HG03558 (cell line): ENCODE measurements at regions not wholly inside any gene's neighbourhood (a gene's known extent, or its start where the extent isn't known, plus 50 kb on each side); places are given as distances from the start of the nearest gene placed in this dataset.

ENCODE experiments used
- ATAC-seq: cut with Tn5 transposase; IDR thresholded peaks from one replicate; pipeline ENCODE4 v1.9.1; 2021; ENCODE audit warnings: moderate number of reproducible peaks; ENCODE audit not compliant: unreplicated experiment; ENCODE audit errors: extremely low read depth

GRCh38 chr7:88450874-88451273, 144.2 kb upstream of the STEAP4 start:
- ATAC-seq, result no peak

GRCh38 chr7:88449410-88449809, 142.7 kb upstream of the STEAP4 start:
- no peak for ATAC-seq

- no peak for ATAC-seq
Measured at GRCh38 chr7:88442413-88442812, 135.7 kb upstream of the STEAP4 start.

GRCh38 chr7:88437132-88437531, 130.4 kb upstream of the STEAP4 start:
- peak; percentile 64 for ATAC-seq

DNA sequence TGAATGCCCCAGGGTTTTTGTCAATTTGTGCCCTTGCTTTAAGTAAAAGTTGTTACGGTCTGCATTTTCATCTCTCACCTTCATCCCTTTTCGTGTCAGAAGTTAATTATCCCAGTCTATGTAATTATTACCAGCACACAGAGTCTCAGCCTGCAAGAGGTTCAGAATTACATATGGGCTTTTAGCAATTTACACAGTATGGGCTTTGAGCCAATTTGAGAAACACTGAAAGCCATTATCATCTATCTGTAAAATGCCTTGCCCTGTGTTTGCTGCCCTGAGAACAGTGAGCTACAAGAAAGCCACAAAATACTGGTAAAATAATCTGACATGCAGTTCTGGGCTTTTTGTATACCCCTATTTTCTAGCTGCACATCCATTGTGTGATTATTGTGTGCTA, 125.6 kb upstream of the STEAP4 start:
- no peak for ATAC-seq

DNA sequence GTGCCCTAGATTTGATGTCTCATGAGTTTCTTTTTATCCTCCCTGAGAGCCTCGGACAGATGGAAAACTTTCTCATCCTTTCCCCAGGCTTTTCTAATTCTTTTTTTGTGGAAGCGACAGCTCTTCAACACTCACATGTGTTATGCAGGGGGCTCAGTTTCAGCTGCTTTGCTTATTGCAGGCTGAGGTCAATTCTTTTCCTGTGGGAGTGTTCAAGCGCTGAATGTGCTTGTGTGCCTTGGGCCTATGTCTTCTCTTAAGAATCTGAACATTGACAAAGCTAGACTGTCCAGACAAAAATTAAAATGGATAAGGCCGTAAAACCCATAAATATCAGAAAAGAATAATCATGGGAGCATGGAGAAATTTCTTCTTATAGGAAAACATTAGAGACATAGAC, 125.2 kb upstream of the STEAP4 start:
- no peak for ATAC-seq

DNA sequence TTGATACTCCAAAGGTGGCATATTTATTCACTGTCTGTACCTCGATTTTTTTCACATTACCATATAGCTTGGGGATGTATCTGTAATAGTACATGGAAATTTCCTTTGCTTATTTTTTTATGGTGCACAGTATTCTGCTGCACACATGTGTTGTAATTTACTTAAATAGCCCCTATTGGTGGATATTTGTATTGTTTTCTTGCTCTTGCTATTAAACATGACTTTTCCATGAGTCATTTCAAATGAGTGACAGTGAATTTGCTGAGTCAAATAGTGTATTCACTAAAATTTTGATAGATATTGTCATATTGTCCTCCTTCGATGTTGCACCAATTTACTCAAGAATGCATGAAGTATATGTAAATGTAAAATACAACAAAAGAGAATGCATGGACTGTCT, 122.7 kb upstream of the STEAP4 start:
- no peak for ATAC-seq

GRCh38 chr7:88402529-88402928, 95.8 kb upstream of the STEAP4 start:
- no peak for ATAC-seq

DNA sequence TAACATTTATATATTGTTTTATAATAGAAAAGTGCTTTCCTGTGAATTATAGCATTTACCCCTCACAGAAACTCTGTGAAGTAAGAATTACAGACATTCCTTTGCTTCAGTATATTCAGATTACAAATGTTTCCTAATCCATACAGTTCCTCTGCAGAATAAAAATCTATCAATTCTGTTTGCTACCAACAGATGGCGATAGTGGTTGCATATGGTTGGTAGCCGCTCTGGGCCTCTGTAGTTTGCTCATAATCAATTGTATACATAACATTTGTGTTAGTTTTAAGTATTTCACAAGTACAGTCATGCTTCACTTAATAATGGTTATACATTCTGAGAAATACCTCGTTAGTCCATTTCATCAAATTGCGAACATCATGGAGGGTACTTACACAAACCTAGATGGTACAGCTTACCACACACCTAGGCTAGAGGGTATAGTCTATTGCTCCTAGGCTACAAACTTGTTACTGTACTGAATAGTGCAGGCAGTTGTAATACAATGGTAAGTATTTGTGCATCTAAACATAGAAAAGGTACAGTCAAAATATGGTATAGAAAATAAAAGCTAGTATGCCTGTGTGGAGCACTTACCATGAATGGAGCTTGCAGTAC, 94.4 kb upstream of the STEAP4 start:
- no peak for ATAC-seq

DNA sequence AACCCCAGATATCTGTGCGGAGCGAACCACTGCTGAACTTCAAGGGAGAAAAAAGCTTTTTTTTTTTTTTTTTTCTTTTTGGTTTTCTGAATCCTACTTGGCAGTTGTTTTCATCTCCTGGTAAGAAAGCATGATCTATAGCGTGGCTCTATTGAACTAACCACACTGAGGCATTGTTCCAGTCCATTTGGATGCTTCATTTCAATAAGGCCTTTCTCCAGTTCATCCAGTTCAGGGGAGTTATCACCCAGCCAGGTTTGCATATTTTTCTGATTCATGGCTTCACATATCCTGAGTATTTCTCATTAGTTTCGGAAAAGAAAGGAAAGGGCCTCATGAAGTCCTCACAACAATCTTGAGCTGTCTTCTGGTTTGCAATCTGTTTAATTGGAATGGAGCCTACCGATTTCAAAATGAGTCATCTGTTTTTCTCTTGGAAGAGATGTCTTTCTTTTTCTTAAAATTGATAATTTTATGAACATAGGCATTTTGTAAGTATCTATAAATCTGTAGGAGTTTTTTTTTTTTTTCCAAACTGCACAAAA, 93.1 kb upstream of the STEAP4 start:
- ATAC-seq, result no peak

GRCh38 chr7:88399036-88399435, 92.3 kb upstream of the STEAP4 start:
- no peak for ATAC-seq

DNA sequence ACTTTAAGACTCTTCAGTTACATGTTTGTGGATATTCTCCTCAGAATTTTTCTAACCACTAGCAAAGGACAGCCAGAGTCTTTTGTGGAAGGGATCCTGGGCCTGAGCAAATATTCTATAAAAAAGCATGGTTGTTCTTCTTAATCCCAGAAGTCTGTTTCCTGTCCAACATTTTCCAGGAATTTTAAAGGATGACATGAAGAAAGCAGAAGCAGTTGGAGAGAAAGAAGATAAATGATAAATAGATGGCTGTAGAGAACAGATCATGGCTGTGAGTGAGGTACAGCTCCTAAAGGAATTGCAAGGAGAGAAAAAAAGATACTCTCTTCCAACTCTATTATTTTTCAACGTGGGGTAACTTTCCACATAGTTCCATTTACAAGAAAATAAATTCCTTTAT, 91.8 kb upstream of the STEAP4 start:
- no peak for ATAC-seq

DNA sequence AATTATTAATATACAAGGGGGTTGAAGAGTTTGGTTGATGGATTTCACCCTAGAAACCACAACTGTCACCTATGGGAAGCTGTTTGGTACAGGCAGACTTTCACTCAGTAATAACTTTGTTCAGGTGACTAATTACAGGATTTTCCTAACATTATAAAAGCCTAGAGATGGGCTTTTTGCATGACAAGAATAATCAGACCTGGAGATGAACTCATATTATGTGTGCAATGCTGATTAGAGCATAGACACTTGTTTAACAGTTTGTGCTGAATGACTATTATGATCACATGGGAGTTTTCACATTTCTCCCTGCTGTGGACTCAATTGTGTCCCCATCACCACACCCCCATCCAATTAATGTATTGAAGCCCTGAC, 90.2 kb upstream of the STEAP4 start:
- peak; percentile 17 for ATAC-seq

DNA sequence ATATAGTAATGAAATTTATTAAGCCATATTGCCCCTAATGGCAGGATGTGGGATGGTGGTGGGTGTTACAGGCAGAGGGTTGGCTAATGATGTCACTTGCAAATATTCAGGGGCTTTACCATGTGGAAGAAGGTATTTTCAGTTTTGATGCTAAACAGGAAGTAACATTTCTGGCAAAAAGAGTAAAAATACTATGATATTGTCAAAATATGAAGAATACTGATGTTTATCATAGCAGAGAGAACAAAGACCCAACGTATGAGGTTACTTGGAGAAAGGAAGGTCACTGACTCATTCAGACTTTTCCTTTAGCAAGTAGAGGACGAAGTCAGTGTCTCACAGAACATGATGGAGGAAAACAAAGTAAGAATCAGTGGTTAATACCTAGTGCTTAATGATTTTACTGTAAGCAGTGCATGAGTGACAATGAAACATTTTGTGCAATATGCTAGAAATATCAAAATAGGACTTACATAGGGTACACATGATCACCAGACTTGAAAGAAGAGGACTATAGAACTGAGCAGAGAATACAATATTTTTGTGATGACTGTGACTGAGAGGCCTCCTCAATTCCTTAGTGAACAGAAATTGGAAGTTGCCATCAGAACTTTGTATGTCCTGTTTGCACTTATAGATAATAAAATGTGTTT, 89.7 kb upstream of the STEAP4 start:
- peak; percentile 71 for ATAC-seq

DNA sequence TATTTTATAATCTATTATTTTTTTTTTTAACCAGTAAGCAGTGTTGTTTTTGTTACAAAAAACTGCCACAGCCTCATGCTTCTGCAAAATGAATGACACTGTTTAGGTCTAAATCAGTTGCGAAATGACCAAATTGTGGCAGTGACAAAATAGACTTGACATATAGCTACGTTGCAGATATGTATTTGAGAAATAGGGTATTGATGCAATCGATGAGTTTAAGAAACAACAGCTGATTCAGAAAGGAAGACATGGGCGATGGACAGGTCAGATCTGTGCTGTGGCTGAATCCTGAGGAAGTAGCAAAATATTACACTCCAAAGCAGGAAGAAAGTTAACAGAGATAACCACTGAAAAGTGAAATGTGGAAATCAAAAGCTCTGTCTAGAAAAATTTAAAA, 89.0 kb upstream of the STEAP4 start:
- ATAC-seq, result no peak

GRCh38 chr7:88391247-88391646, 84.6 kb upstream of the STEAP4 start:
- no peak for ATAC-seq

DNA sequence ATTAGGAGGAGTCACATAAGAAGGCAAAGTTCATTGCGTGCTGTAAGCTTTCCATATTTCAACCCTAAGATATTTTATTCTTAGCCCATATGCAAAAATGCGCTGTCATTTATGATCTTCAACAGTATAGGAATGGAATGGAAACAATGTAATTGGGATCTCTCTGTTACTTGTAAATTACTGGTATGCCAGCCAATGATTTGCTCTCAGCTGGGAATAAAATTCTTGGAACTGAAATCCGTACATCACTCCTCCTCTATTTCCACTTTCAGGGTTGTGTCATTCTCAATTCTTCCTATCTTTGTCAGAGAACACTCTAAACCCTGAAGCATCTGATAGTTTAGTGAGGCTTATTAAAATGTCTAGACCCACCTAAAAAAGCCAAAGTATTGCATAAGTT, 80.7 kb upstream of the STEAP4 start:
- no peak for ATAC-seq

- ATAC-seq, result no peak
Measured at GRCh38 chr7:88386665-88387156, 80.0 kb upstream of the STEAP4 start.

GRCh38 chr7:88377434-88377833, 70.7 kb upstream of the STEAP4 start:
- no peak for ATAC-seq

DNA sequence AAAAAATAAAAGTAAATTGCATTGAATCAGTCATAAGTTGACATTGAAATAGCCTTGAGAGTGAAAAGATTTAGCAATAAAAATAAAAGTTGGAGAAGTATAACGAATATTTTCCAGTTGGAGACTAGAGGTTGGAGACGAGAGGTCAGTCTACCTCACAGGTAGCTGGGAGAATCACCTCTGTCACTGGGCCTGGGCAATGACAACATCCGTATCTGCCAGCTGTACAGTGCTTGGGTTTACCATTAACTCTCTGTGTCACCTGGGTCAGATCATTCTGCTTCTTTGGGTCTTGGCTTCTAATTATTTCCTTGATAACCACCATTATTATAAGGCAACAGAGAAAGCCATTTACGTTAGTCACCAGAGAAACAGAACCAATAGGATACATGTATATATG, 62.0 kb upstream of the STEAP4 start:
- ATAC-seq, result no peak

DNA sequence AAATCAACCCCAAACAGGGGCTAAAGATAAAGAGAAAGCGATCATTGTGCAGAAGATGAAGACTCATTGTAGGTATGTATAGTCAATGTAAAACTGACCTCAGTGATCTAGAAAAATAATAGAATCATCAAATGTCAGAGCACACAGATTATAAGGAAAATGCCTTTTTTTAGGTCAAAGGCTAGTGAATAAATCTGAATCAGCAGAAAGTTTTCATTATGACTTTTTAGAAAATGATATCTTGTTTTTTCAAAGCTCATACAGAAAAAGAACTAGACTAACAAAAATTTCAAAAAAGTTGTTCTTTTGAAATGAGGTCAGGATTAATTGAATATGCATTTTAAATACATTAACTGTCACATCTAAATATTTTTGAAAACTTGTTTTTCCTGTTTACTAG, 60.2 kb upstream of the STEAP4 start:
- ATAC-seq, result no peak

GRCh38 chr7:88363869-88364268, 57.2 kb upstream of the STEAP4 start:
- no peak for ATAC-seq
